PC-3 (cell line): ENCODE measurements at regions not wholly inside any gene's neighbourhood (a gene's known extent, or its start where the extent isn't known, plus 50 kb on each side); places are given as distances from the start of the nearest gene placed in this dataset.

Source experiments
- ATAC-seq: fragments of 200-7000 bp; cut with Tn5 transposase; 2 replicates; pipeline ENCODE4 v1.9.1; 2020; ENCODE audit warnings: mild to moderate bottlenecking, moderate library complexity
- BruUV-seq: library from RNA; stranded (reverse); fragments of 400-500 nt; replicated peaks from 2 replicates; lab custom pipeline; 2021; lab: Mats Ljungman, UMichigan
- CTCF ChIA-PET: fragments of 300-600 bp; sonication (Branson Sonifier 250); formaldehyde crosslinking; loops from one replicate; lab custom pipeline; 2022; ENCODE audit warnings: antibody characterized with exemption; lab: Charles Lee
- POLR2A ChIA-PET: fragments of 300-600 bp; sonication (Branson Sonifier 250); formaldehyde crosslinking; loops from one replicate; lab custom pipeline; 2022; ENCODE audit warnings: antibody characterized with exemption; ENCODE audit not compliant: unreplicated experiment; lab: Charles Lee
- DNase-seq: peaks from one replicate; pipeline ENCODE4 v3.0.0-alpha.2; 2015
- H2AFZ ChIP-seq: fragments of 300-600 bp; sonication (generic); 2 replicates; pipeline ENCODE4 v1.6.0; 2016; ENCODE audit warnings: antibody characterized with exemption, low read length
- H3F3A ChIP-seq: fragments of 300-600 bp; sonication (generic); one replicate; pipeline ENCODE4 v1.6.0; 2017; ENCODE audit warnings: antibody characterized with exemption, low read length, control low read depth, mild to moderate bottlenecking; ENCODE audit not compliant: unreplicated experiment
- H3K27ac ChIP-seq: fragments of 300-600 bp; sonication (generic); 2 replicates; pipeline ENCODE4 v1.5.1; 2016; ENCODE audit warnings: mild to moderate bottlenecking, low read length
- H3K27me3 ChIP-seq: fragments of 300-600 bp; sonication (generic); 2 replicates; pipeline ENCODE4 v1.6.1; 2016; ENCODE audit warnings: low read length, mixed read lengths
- H3K36me3 ChIP-seq: fragments of 300-600 bp; sonication (generic); 2 replicates; pipeline ENCODE4 v1.6.1; 2016; ENCODE audit warnings: low read depth, mixed run types, low read length, mixed read lengths
- H3K4me1 ChIP-seq: fragments of 300-600 bp; sonication (generic); 2 replicates; pipeline ENCODE4 v1.5.1; 2016; ENCODE audit warnings: low read length; ENCODE audit not compliant: insufficient read depth
- H3K4me2 ChIP-seq: fragments of 300-600 bp; sonication (generic); 2 replicates; pipeline ENCODE4 v1.6.0; 2016; ENCODE audit warnings: low read length
- H3K4me3 ChIP-seq: fragments of 300-600 bp; sonication (generic); 2 replicates; pipeline ENCODE4 v1.5.1; 2016; ENCODE audit warnings: mild to moderate bottlenecking, low read length, mixed read lengths
- H3K79me2 ChIP-seq: fragments of 300-600 bp; sonication (generic); 2 replicates; pipeline ENCODE4 v1.6.1; 2017; ENCODE audit warnings: low read length, mixed read lengths
- H3K9ac ChIP-seq: fragments of 300-600 bp; sonication (generic); 2 replicates; pipeline ENCODE4 v1.6.0; 2016; ENCODE audit warnings: mild to moderate bottlenecking, low read length
- H3K9me2 ChIP-seq: fragments of 300-600 bp; sonication (generic); replicated peaks from 2 replicates; pipeline ENCODE4 v1.6.1; 2016; ENCODE audit warnings: mixed run types, low read length, mixed read lengths
- H3K9me3 ChIP-seq: fragments of 300-600 bp; sonication (generic); 2 replicates; pipeline ENCODE4 v1.6.1; 2016; ENCODE audit warnings: low read length, mixed read lengths
- H4K20me1 ChIP-seq: fragments of 300-600 bp; sonication (generic); 2 replicates; pipeline ENCODE4 v1.6.1; 2016; ENCODE audit warnings: low read length, mixed read lengths
- CTCF ChIP-seq: fragments of 300-600 bp; sonication (generic); conservative IDR thresholded peaks from 2 replicates; pipeline ENCODE4 v1.5.1; 2017; ENCODE audit warnings: antibody characterized with exemption, low read depth, mild to moderate bottlenecking, low read length
- EZH2 ChIP-seq: fragments of 300-600 bp; sonication (generic); IDR thresholded peaks from one replicate; pipeline ENCODE4 v1.6.1; 2017; ENCODE audit warnings: antibody characterized with exemption, mild to moderate bottlenecking, low read length; ENCODE audit not compliant: unreplicated experiment
- EZH2phosphoT487 ChIP-seq: fragments of 300-600 bp; sonication (generic); IDR thresholded peaks from 2 replicates; pipeline ENCODE4 v1.6.1; 2018; ENCODE audit warnings: mild to moderate bottlenecking, antibody characterized with exemption, low read length, borderline replicate concordance
- intact Hi-C: fragments of 100-400 bp; cut with micrococcal nuclease; formaldehyde crosslinking; loops from 2 replicates; pipeline ENCODE4 v1.9.0; 2023

GRCh38 chr5:124193371-124193789 is 553.1 kb downstream of the ZNF608 start:
- no peak overlapping the region for H3K4me2 ChIP-seq
- CTCF ChIA-PET, result no interaction called here
- POLR2A ChIA-PET, result no interaction called here

GRCh38 chr5:124192716-124193115 is 553.7 kb downstream of the ZNF608 start:
- CTCF ChIA-PET, result no interaction called here
- Histone ChIP-seq H3K27ac (no peak overlapping the region), H3K9ac (no peak overlapping the region), H3F3A (no peaks in the 10 kb centered on the region), H3K27me3 (no peaks in the 10 kb centered on the region), H2AFZ (no peak overlapping the region), H3K9me3 (no peaks in the 10 kb centered on the region), H4K20me1 (no peaks in the 10 kb centered on the region), H3K36me3 (no peaks in the 10 kb centered on the region), H3K4me3 (no peak overlapping the region), H3K9me2 (no peaks in the 10 kb centered on the region), H3K79me2 (no peaks in the 10 kb centered on the region), H3K4me2 (no peak overlapping the region), H3K4me1 (peaks cover 4% of the 10 kb centered on the region; the same call in 1 of the 2 replicates)
- POLR2A ChIA-PET, result no interaction called here
- DNase-seq, result no peak
- ATAC-seq, result no peak
- TF ChIP-seq CTCF (no peak), EZH2phosphoT487 (no peak), EZH2 (no peak)
- intact Hi-C loops, result no loop called here
- no TSS peak for BruUV-seq

More at GRCh38 chr5:124193371-124193789, 553.1 kb downstream of the ZNF608 start:
- intact Hi-C loops, result no loop called here
- H3K9me3 ChIP-seq, result no peaks in the 10 kb centered on the region
- no peaks in the 10 kb centered on the region for H4K20me1 ChIP-seq
- no peaks in the 10 kb centered on the region for H3K27me3 ChIP-seq
- no peaks in the 10 kb centered on the region for H3K9me2 ChIP-seq
- H3F3A ChIP-seq, result no peaks in the 10 kb centered on the region
- no peak for TF ChIP-seq CTCF
- TF ChIP-seq EZH2, result no peak
- no peak for TF ChIP-seq EZH2phosphoT487
- H2AFZ ChIP-seq, result no peak overlapping the region
- no peaks in the 10 kb centered on the region for H3K36me3 ChIP-seq
- ATAC-seq (peak; percentile 51), DNase-seq (peak; percentile 34)
- no peak overlapping the region for H3K27ac ChIP-seq
- H3K9ac ChIP-seq, result no peak overlapping the region
- no TSS peak for BruUV-seq
- H3K4me1 ChIP-seq, result peaks cover 4% of the 10 kb centered on the region; the same call in 1 of the 2 replicates
- no peaks in the 10 kb centered on the region for H3K79me2 ChIP-seq
- H3K4me3 ChIP-seq, result no peak overlapping the region

- Histone ChIP-seq H3K9ac (no peak overlapping the region), H3K27me3 (no peaks in the 10 kb centered on the region), H3F3A (no peaks in the 10 kb centered on the region), H2AFZ (no peak overlapping the region), H3K4me2 (no peak overlapping the region), H3K4me1 (no peaks in the 10 kb centered on the region), H3K9me3 (no peaks in the 10 kb centered on the region), H3K27ac (no peak overlapping the region), H3K79me2 (no peaks in the 10 kb centered on the region), H3K36me3 (no peaks in the 10 kb centered on the region), H3K9me2 (no peaks in the 10 kb centered on the region), H3K4me3 (no peak overlapping the region), H4K20me1 (no peaks in the 10 kb centered on the region)
- no TSS peak for BruUV-seq
- POLR2A ChIA-PET, result no interaction called here
- ATAC-seq (no peak), DNase-seq (no peak)
- intact Hi-C loops, result no loop called here
- TF ChIP-seq EZH2phosphoT487 (no peak), EZH2 (no peak), CTCF (no peak)
- CTCF ChIA-PET, result no interaction called here
These were observed 560.7 kb downstream of the ZNF608 start for GRCh38 chr5:124185716-124186115.
